K562 (cell line): ENCODE measurements at regions not wholly inside any gene's neighbourhood (a gene's known extent, or its start where the extent isn't known, plus 50 kb on each side); places are given as distances from the start of the nearest gene placed in this dataset.
A peak's percentile ranks its signal among the peaks of the same experiment; 100 is the strongest.
"Not testable (repeated sequence)": the region's sequence is repeated elsewhere in the genome, so short reads cannot be mapped to it uniquely, and the experiment has no call there.

Experiments used
- ATAC-seq: fragments of 200-7000 bp; cut with Tn5 transposase; 3 replicates; pipeline ENCODE4 v1.9.1; 2020; ENCODE audit warnings: moderate library complexity
- BruUV-seq: library from RNA; stranded (reverse); fragments of 400-500 nt; replicated peaks from 2 replicates; lab custom pipeline; 2021; lab: Mats Ljungman, UMichigan
- CTCF ChIA-PET: fragments of 300-600 bp; formaldehyde crosslinking; extraction: SDS; loops from one replicate; lab custom pipeline; 2021; ENCODE audit warnings: low intra/inter-chr PET ratio; lab: Yijun Ruan, JAX
- POLR2A ChIA-PET: fragments of 300-600, 350-650 bp; sonication (Branson Sonifier 250); formaldehyde crosslinking; extraction: SDS; loops from one replicate; lab custom pipeline; 2021; ENCODE audit warnings: antibody characterized with exemption, inconsistent platforms; lab: Yijun Ruan, JAX
- DNase-seq, 4 experiments: peaks; one replicate each; pipeline versions ENCODE4 v3.0.0 to v3.0.0-alpha.2; 2011 to 2018; ENCODE audit warnings: low spot score in 3 of 4, mixed read lengths in 3 of 4; ENCODE audit errors: extremely low read depth in 1 of 4
- FAIRE-seq: peaks from 2 replicates; lab custom pipeline; 2011; peaks lifted over from hg19 to GRCh38; lab: Jason Lieb, UNC
- H2AFZ ChIP-seq: 2 replicates; pipeline ENCODE4 v1.6.0; 2011; ENCODE audit warnings: low read depth, low read length, control low read depth, inconsistent platforms
- H3K27ac ChIP-seq: fragments of 200-600 bp; 3 replicates; pipeline ENCODE4 v1.8.0; 2011; ENCODE audit warnings: low read depth, mild to moderate bottlenecking, control low read depth, inconsistent platforms, low read length, moderate library complexity, mixed read lengths; ENCODE audit errors: extremely low read depth
- H3K27me3 ChIP-seq, 2 experiments: fragments of 300-600 bp in 1 of 2; 2 replicates in 1 of 2; 3 replicates in 1 of 2; pipeline versions ENCODE4 v1.6.0 to v1.8.0; 2011; ENCODE audit warnings: inconsistent platforms in 2 of 2, low read length in 2 of 2, mild to moderate bottlenecking in 1 of 2, mixed read lengths in 1 of 2, moderate library complexity in 1 of 2; ENCODE audit not compliant: control insufficient read depth in 2 of 2, insufficient read depth in 2 of 2
- H3K36me3 ChIP-seq: fragments of 300-600 bp; 3 replicates; pipeline ENCODE4 v1.8.0; 2011; ENCODE audit warnings: mild to moderate bottlenecking, low read length, inconsistent platforms; ENCODE audit not compliant: control insufficient read depth, insufficient read depth
- H3K4me1 ChIP-seq, 2 experiments: fragments of 200-600 bp in 1 of 2; replicated peaks in 1 of 2; 2 replicates in 1 of 2; 3 replicates in 1 of 2; pipeline versions ENCODE4 v1.5.1 to v1.8.0; 2011; ENCODE audit warnings: inconsistent platforms in 2 of 2, low read length in 2 of 2, mild to moderate bottlenecking in 1 of 2, mixed read lengths in 1 of 2, moderate library complexity in 1 of 2; ENCODE audit not compliant: control insufficient read depth in 2 of 2, insufficient read depth in 2 of 2
- H3K4me2 ChIP-seq: 2 replicates; pipeline ENCODE4 v1.6.1; 2011; ENCODE audit warnings: low read length, control low read depth, inconsistent platforms, mixed read lengths; ENCODE audit not compliant: insufficient read depth
- H3K4me3 ChIP-seq: fragments of 200-600 bp; sonication (generic), shearing (Covaris generic); 2 replicates; pipeline ENCODE4 v1.5.1; 2016; ENCODE audit warnings: control low read depth, inconsistent platforms
- H3K79me2 ChIP-seq: fragments of 200-600 bp; 3 replicates; pipeline ENCODE4 v1.8.0; 2011; ENCODE audit warnings: low read length, inconsistent platforms; ENCODE audit not compliant: control insufficient read depth, insufficient read depth
- H3K9ac ChIP-seq, 2 experiments: 2 replicates each; pipeline versions ENCODE4 v1.6.0 to v1.6.1; 2011; ENCODE audit warnings: low read depth in 2 of 2, low read length in 2 of 2, control low read depth in 1 of 2, inconsistent platforms in 1 of 2, mild to moderate bottlenecking in 1 of 2, mixed read lengths in 1 of 2; ENCODE audit not compliant: insufficient read depth in 1 of 2
- H3K9me1 ChIP-seq: one replicate; pipeline ENCODE4 v1.6.0; 2011; ENCODE audit warnings: inconsistent platforms, mild to moderate bottlenecking, low read length, moderate library complexity; ENCODE audit not compliant: control insufficient read depth, insufficient read depth
- H3K9me3 ChIP-seq: replicated peaks from 2 replicates; pipeline ENCODE4 v1.5.1; 2011; ENCODE audit warnings: low read depth, low read length, inconsistent platforms; ENCODE audit not compliant: control insufficient read depth, insufficient read depth
- H4K20me1 ChIP-seq: replicated peaks from 2 replicates; pipeline ENCODE4 v1.6.1; 2011; ENCODE audit warnings: low read length, inconsistent platforms, mixed read lengths; ENCODE audit not compliant: control insufficient read depth, insufficient read depth
- ZNF121 ChIP-seq: sonication (generic); formaldehyde crosslinking; conservative IDR thresholded peaks from 2 replicates; pipeline ENCODE4 v1.8.0; 2022; ENCODE audit warnings: missing genetic modification reagents
- WGBS: fragments of 100-300 bp; shearing (Covaris generic); methylation state at CpG from one replicate; pipeline ENCODE4 v1.1.6; 2016; ENCODE audit warnings: low coverage, mixed read lengths; ENCODE audit not compliant: insufficient coverage; ENCODE audit errors: missing lambda C conversion rate; 5-methylcytosine and 5-hydroxymethylcytosine counted together
- in situ Hi-C: fragments of 300-500 bp; cut with MboI; formaldehyde crosslinking; loops from 4 replicates; pipeline ENCODE4 v1.15.0; 2018; ENCODE audit warnings: inconsistent platforms, mixed read lengths
- intact Hi-C: fragments of 100-400 bp; cut with micrococcal nuclease; formaldehyde crosslinking; loops from 2 replicates; pipeline ENCODE4 v1.14.2; 2022

- in situ Hi-C loops, H3K4me1 ChIP-seq, H3K9me3 ChIP-seq, FAIRE-seq, H3K27ac ChIP-seq, H3K9me1 ChIP-seq, CTCF ChIA-PET, H3K79me2 ChIP-seq, H4K20me1 ChIP-seq, intact Hi-C loops, POLR2A ChIA-PET, H3K4me3 ChIP-seq, H3K4me2 ChIP-seq, H2AFZ ChIP-seq, ATAC-seq, BruUV-seq, H3K9ac ChIP-seq, H3K36me3 ChIP-seq, DNase-seq: not testable (repeated sequence)
- H3K27me3 ChIP-seq = peaks cover 4 to 18% of the 10 kb centered on the region in 2 experiments; a peak in 4 of 5 replicates
- 4% methylated on average over 1 of the region's 1 CpG for WGBS
- TF ChIP-seq ZNF121 = peak; percentile 27; the same call in 1 of the 2 replicates
Observed at GRCh38 chr9:138198963-138199362, 321.4 kb downstream of the CACNA1B start.

DNA sequence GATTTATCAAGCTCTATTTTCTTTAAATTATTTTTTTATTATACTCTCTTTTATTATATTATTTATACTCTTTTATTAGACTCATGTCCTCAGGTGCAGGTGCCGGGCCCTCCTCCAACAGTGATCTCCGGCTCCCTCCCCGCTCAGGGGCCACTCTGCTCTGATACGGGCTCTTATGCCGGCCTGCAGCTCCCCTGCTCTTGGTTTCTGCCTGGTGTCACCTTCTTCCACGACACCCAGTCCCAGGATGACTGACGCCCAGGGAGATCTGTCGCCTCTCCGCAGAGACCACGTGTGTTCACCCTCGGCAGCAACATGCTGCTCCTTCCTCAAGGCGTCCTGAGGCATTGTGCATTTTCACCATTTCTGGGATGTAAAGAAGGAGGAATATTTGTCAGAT is 322.3 kb downstream of the CACNA1B start:
- H3K36me3 ChIP-seq, DNase-seq, H3K9ac ChIP-seq, H3K9me3 ChIP-seq, POLR2A ChIA-PET, H3K79me2 ChIP-seq, FAIRE-seq, H2AFZ ChIP-seq, in situ Hi-C loops, CTCF ChIA-PET, BruUV-seq, H3K9me1 ChIP-seq, H3K4me2 ChIP-seq, H3K4me1 ChIP-seq, ATAC-seq, intact Hi-C loops, H3K27ac ChIP-seq, H3K4me3 ChIP-seq, H4K20me1 ChIP-seq: not testable (repeated sequence)
- H3K27me3 ChIP-seq = peaks cover 4 to 18% of the 10 kb centered on the region in 2 experiments; a peak in 4 of 5 replicates
- WGBS = 22% methylated on average over 12 of the region's 12 CpGs

GRCh38 chr9:138200481-138201142 is 323.0 kb downstream of the CACNA1B start:
- H3K4me1 ChIP-seq, in situ Hi-C loops, H3K9me1 ChIP-seq, H3K27ac ChIP-seq, H3K4me2 ChIP-seq, POLR2A ChIA-PET, FAIRE-seq, DNase-seq, H3K4me3 ChIP-seq, H4K20me1 ChIP-seq, H2AFZ ChIP-seq, H3K9me3 ChIP-seq, H3K79me2 ChIP-seq, intact Hi-C loops, BruUV-seq, H3K36me3 ChIP-seq, H3K9ac ChIP-seq, CTCF ChIA-PET: not testable (repeated sequence)
- peaks cover 4 to 18% of the 10 kb centered on the region in 2 experiments; a peak in 4 of 5 replicates for H3K27me3 ChIP-seq
- peak; percentile 19; the same call in 2 of the 3 replicates for ATAC-seq
- WGBS = 15% methylated on average over 9 of the region's 11 CpGs
